ENCODE measurements at regions not wholly inside any gene's neighbourhood (a gene's known extent, or its start where the extent isn't known, plus 50 kb on each side); places are given as distances from the start of the nearest gene placed in this dataset.

DNA sequence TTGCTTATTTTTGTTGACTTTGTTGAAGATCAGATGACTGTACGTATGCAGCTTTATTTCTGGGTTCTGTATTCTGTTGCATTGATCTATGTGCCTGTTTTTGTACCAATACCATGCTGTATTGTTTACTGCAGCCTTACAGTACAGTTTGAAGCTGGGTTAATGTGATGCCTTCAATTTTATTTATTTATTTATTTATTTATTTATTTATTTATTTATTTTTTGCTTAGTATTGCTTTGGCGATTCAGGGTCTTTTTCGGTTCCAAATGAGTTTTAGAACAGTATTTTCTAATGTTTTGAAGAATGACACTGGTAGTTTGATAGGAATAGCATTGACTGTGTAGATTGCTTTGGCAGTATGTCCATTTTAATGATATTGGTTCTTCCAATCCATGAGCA lies 210.3 kb downstream of the EPM2A start:
- H3K36me3 ChIP-seq (replicated peaks in 1 of 2; ENCODE audit: insufficient read depth in 1 of 2, low read depth in 2 of 2) = no peaks in the 10 kb centered on the region
- WGBS, 2 donors = 56 to 73% methylated on average over 3 of the region's 3 CpGs
- no peak overlapping the region for H3K27ac ChIP-seq
- no peak for ATAC-seq
- intact Hi-C loops (cut with DNase I) = no loop called here
- no peaks in the 10 kb centered on the region for H3K9me3 ChIP-seq
- H3K4me3 ChIP-seq = no peak overlapping the region
- H3K4me1 ChIP-seq = no peaks in the 10 kb centered on the region
- no peaks in the 10 kb centered on the region for H3K27me3 ChIP-seq
- TF ChIP-seq, protein P1, sequence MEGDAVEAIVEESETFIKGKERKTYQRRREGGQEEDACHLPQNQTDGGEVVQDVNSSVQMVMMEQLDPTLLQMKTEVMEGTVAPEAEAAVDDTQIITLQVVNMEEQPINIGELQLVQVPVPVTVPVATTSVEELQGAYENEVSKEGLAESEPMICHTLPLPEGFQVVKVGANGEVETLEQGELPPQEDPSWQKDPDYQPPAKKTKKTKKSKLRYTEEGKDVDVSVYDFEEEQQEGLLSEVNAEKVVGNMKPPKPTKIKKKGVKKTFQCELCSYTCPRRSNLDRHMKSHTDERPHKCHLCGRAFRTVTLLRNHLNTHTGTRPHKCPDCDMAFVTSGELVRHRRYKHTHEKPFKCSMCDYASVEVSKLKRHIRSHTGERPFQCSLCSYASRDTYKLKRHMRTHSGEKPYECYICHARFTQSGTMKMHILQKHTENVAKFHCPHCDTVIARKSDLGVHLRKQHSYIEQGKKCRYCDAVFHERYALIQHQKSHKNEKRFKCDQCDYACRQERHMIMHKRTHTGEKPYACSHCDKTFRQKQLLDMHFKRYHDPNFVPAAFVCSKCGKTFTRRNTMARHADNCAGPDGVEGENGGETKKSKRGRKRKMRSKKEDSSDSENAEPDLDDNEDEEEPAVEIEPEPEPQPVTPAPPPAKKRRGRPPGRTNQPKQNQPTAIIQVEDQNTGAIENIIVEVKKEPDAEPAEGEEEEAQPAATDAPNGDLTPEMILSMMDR (IDR thresholded peaks at IDR 0.05) = no peak
- TF ChIP-seq POLR2A (IDR thresholded peaks at IDR 0.05) = no peak
- DNase-seq = no peak

DNA sequence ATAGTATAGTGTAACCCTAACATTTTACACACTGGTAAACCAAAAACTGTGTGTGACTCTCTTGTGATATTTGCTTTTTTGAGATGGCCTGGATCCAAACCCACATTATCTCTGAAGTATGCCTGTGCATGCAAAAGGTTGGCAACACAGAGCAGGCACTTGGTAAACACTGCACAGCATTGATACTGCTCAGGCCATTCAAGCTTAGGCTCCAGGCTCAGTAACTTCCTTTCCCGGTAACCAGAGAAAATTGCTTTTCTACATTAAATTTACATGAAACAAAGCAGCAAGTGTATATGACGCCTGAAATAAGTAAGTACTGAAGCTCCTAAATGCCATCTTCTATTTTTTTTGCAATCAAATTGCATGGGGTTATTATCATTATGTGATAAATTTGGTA lies 205.7 kb downstream of the EPM2A start:
- DNase-seq = peak in 1 of 4 donors; percentile 7
- H3K27ac ChIP-seq = no peak overlapping the region
- H3K9me3 ChIP-seq = no peaks in the 10 kb centered on the region
- no peak for TF ChIP-seq POLR2A (IDR thresholded peaks at IDR 0.05)
- TF ChIP-seq, protein P1 (IDR thresholded peaks at IDR 0.05) = no peak
- intact Hi-C loops (cut with DNase I) = no loop called here
- no peaks in the 10 kb centered on the region for H3K4me1 ChIP-seq
- no peaks in the 10 kb centered on the region for H3K27me3 ChIP-seq
- H3K36me3 ChIP-seq (replicated peaks in 1 of 2; ENCODE audit: insufficient read depth in 1 of 2, low read depth in 2 of 2) = no peaks in the 10 kb centered on the region
- ATAC-seq = no peak
- WGBS, 2 donors = 27 to 31% methylated on average over 2 of the region's 2 CpGs
- H3K4me3 ChIP-seq = no peak overlapping the region

DNA sequence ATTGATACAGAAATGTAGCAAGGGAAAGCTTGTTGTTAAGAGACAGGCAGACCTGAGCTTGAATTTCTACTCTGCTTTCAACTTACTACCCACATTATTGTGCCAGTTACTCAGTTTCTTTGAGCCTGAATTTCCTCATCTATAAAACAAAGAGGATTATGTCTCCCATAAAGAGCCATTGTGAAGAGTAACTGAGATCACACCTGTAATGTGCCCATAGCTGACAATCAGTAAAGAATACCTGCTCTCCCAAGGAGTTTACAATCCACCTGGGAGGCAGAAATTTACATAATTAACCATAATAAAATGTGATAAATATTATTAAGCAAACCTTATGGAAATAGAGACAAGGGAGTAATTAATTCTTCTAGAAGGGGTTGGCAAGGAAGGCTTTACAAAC lies 204.9 kb downstream of the EPM2A start:
- ATAC-seq (peak; percentile 64), DNase-seq (no peak)
- Histone ChIP-seq H3K4me3 (no peak overlapping the region), H3K27ac (no peak overlapping the region), H3K4me1 (no peaks in the 10 kb centered on the region), H3K27me3 (no peaks in the 10 kb centered on the region), H3K9me3 (no peaks in the 10 kb centered on the region), H3K36me3 (replicated peaks in 1 of 2; ENCODE audit: insufficient read depth in 1 of 2, low read depth in 2 of 2) (no peaks in the 10 kb centered on the region)
- no peak for TF ChIP-seq POLR2A (IDR thresholded peaks at IDR 0.05)
- TF ChIP-seq, protein P1 (IDR thresholded peaks at IDR 0.05) = no peak
- intact Hi-C loops (cut with DNase I) = no loop called here

DNA sequence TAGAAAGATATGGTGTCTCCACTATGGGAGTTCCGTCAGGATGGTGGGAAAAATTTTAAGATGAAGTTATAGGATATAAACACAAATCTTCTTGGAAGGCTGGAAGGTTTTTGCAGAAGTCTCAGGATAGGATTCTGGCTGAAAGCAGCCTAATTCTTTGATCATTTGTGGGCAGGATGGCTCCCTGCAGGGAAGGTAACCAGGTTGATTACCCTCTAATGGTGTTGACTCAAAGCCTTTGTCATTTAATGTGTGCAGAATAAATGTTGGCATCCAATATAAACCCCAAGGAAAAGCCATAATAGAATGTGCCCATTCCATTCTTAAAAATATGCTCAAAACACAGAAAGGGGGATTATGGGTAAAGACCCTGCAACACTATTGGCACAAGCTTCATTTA lies 204.3 kb downstream of the EPM2A start:
- intact Hi-C loops (cut with DNase I) = no loop called here
- 40 to 50% methylated on average over 1 of the region's 1 CpG for WGBS, 2 donors
- Histone ChIP-seq H3K27me3 (no peaks in the 10 kb centered on the region), H3K36me3 (replicated peaks in 1 of 2; ENCODE audit: insufficient read depth in 1 of 2, low read depth in 2 of 2) (no peaks in the 10 kb centered on the region), H3K4me1 (no peaks in the 10 kb centered on the region), H3K27ac (no peak overlapping the region), H3K4me3 (no peak overlapping the region), H3K9me3 (no peaks in the 10 kb centered on the region)
- TF ChIP-seq, protein P1 (IDR thresholded peaks at IDR 0.05) = no peak
- TF ChIP-seq POLR2A (IDR thresholded peaks at IDR 0.05) = no peak
- no peak for ATAC-seq
- DNase-seq = no peak

DNA sequence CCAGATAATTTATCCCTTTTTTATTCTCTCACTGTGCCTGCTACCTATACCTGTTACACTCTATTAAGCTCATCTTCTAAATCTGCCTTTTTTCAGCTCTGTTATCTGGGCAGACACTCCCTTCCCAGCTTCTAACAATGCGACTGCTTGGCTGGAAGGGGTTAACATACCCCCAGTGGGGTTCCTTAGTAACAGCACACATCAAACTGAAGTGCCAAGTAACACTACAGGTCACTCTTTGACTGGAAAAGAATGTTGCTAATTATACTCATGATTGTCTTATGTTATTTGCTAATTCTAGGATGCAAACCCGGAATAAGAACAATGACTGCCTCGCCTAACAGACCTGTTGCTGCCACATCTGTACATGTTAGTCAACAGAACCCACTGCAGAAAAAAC lies 203.5 kb downstream of the EPM2A start:
- H3K9me3 ChIP-seq = no peaks in the 10 kb centered on the region
- H3K4me1 ChIP-seq = no peaks in the 10 kb centered on the region
- no peak overlapping the region for H3K4me3 ChIP-seq
- intact Hi-C loops (cut with DNase I) = no loop called here
- ATAC-seq (no peak), DNase-seq (no peak)
- H3K27ac ChIP-seq = no peak overlapping the region
- no peaks in the 10 kb centered on the region for H3K36me3 ChIP-seq (replicated peaks in 1 of 2; ENCODE audit: insufficient read depth in 1 of 2, low read depth in 2 of 2)
- 39 to 45% methylated on average over 3 of the region's 3 CpGs for WGBS, 2 donors
- TF ChIP-seq, protein P1 (IDR thresholded peaks at IDR 0.05) = no peak
- no peak for TF ChIP-seq POLR2A (IDR thresholded peaks at IDR 0.05)
- no peaks in the 10 kb centered on the region for H3K27me3 ChIP-seq
